ENCODE measurements at regions not wholly inside any gene's neighbourhood (a gene's known extent, or its start where the extent isn't known, plus 50 kb on each side); places are given as distances from the start of the nearest gene placed in this dataset.

GRCh38 chr2:8281950-8282857 is 399.7 kb upstream of the ID2 start:
- TF ChIP-seq CTCF (IDR thresholded peaks at IDR 0.05): no peak
- no peak for TF ChIP-seq POLR2A (IDR thresholded peaks at IDR 0.05)
- TF ChIP-seq POLR2AphosphoS5 (IDR thresholded peaks at IDR 0.05): no peak
